HG03469 (cell line): ENCODE measurements at regions not wholly inside any gene's neighbourhood (a gene's known extent, or its start where the extent isn't known, plus 50 kb on each side); places are given as distances from the start of the nearest gene placed in this dataset.

Experiments
- ATAC-seq: cut with Tn5 transposase; IDR thresholded peaks from one replicate; pipeline ENCODE4 v1.9.1; 2021; ENCODE audit warnings: mild to moderate bottlenecking, moderate library complexity, moderate number of reproducible peaks; ENCODE audit not compliant: unreplicated experiment

- ATAC-seq, result no peak
These were observed 392.3 kb upstream of the TMPO start for GRCh38 chr12:98123021-98123461.

- ATAC-seq, result no peak
These were observed 388.6 kb upstream of the TMPO start for GRCh38 chr12:98126637-98127335.

- no peak for ATAC-seq
These were observed 388.1 kb upstream of the TMPO start for GRCh38 chr12:98127336-98127679.

- no peak for ATAC-seq
These were observed 387.5 kb upstream of the TMPO start for GRCh38 chr12:98127854-98128253.

GRCh38 chr12:98136544-98136943, 378.8 kb upstream of the TMPO start:
- ATAC-seq, result no peak

GRCh38 chr12:98137278-98137677, 378.1 kb upstream of the TMPO start:
- ATAC-seq, result no peak

GRCh38 chr12:98144953-98145352, 370.4 kb upstream of the TMPO start:
- ATAC-seq, result no peak

- ATAC-seq, result no peak
These were observed 369.3 kb upstream of the TMPO start for GRCh38 chr12:98146043-98146442.

GRCh38 chr12:98146487-98146886, 368.9 kb upstream of the TMPO start:
- ATAC-seq, result no peak

- ATAC-seq, result no peak
These were observed 366.1 kb upstream of the TMPO start for GRCh38 chr12:98149270-98149669.

GRCh38 chr12:98149691-98150210, 365.6 kb upstream of the TMPO start:
- no peak for ATAC-seq

GRCh38 chr12:98151105-98151590, 364.2 kb upstream of the TMPO start:
- ATAC-seq, result no peak

- ATAC-seq, result no peak
These were observed 363.4 kb upstream of the TMPO start for GRCh38 chr12:98151984-98152383.

- no peak for ATAC-seq
These were observed 360.5 kb upstream of the TMPO start for GRCh38 chr12:98154850-98155249.

GRCh38 chr12:98156697-98157096, 358.7 kb upstream of the TMPO start:
- ATAC-seq, result no peak

- ATAC-seq, result no peak
These were observed 352.3 kb upstream of the TMPO start for GRCh38 chr12:98162906-98163678.

GRCh38 chr12:98172304-98172703, 343.1 kb upstream of the TMPO start:
- ATAC-seq, result no peak

- ATAC-seq, result no peak
These were observed 342.6 kb upstream of the TMPO start for GRCh38 chr12:98172801-98173200.

GRCh38 chr12:98173773-98174427, 341.5 kb upstream of the TMPO start:
- no peak for ATAC-seq

- ATAC-seq, result no peak
These were observed 341.0 kb upstream of the TMPO start for GRCh38 chr12:98174428-98174809.

GRCh38 chr12:98178126-98178525, 337.3 kb upstream of the TMPO start:
- ATAC-seq, result no peak

GRCh38 chr12:98179151-98179550, 336.2 kb upstream of the TMPO start:
- ATAC-seq, result no peak
